CD14-positive monocyte (primary cell): ENCODE measurements at regions not wholly inside any gene's neighbourhood (a gene's known extent, or its start where the extent isn't known, plus 50 kb on each side); places are given as distances from the start of the nearest gene placed in this dataset.

Experiments used
- DNase-seq, 3 donors: peaks; one replicate each; pipeline ENCODE4 v3.0.0-alpha.2; 2011 to 2022
- H2AFZ ChIP-seq: 2 replicates; pipeline ENCODE4 v1.6.0; 2012; ENCODE audit warnings: mild to moderate bottlenecking, low read depth, low read length, inconsistent platforms; ENCODE audit not compliant: insufficient read depth, poor library complexity, severe bottlenecking
- H3K27ac ChIP-seq, 2 donors: 1 replicate in 1 of 2; 2 replicates in 1 of 2; pipeline ENCODE4 v1.5.1; 2012 to 2013; ENCODE audit warnings: low read length in 2 of 2, control low read depth in 1 of 2, inconsistent platforms in 1 of 2, low read depth in 1 of 2, mild to moderate bottlenecking in 1 of 2
- H3K27me3 ChIP-seq, 2 donors: one replicate each; pipeline versions ENCODE4 v1.6.0 to v1.6.1; 2011 to 2013; ENCODE audit warnings: low read length in 2 of 2; ENCODE audit not compliant: control insufficient read depth in 2 of 2, insufficient read depth in 2 of 2
- H3K36me3 ChIP-seq, 2 donors: replicated peaks in 1 of 2; 1 replicate in 1 of 2; 2 replicates in 1 of 2; pipeline versions ENCODE4 v1.5.1 to v1.6.1; 2012 to 2013; ENCODE audit warnings: low read length in 2 of 2, control low read depth in 1 of 2, inconsistent platforms in 1 of 2, mild to moderate bottlenecking in 1 of 2; ENCODE audit not compliant: insufficient read depth in 2 of 2, control insufficient read depth in 1 of 2
- H3K4me1 ChIP-seq, 2 donors: 1 replicate in 1 of 2; 2 replicates in 1 of 2; pipeline versions ENCODE4 v1.5.1 to v1.6.1; 2012 to 2013; ENCODE audit warnings: low read length in 2 of 2, control low read depth in 1 of 2, inconsistent platforms in 1 of 2, mild to moderate bottlenecking in 1 of 2, moderate library complexity in 1 of 2; ENCODE audit not compliant: insufficient read depth in 2 of 2, control insufficient read depth in 1 of 2
- H3K4me2 ChIP-seq: replicated peaks from 2 replicates; pipeline ENCODE3; 2012; ENCODE audit warnings: low read length, moderate library complexity, mild to moderate bottlenecking; ENCODE audit not compliant: poor library complexity, severe bottlenecking; ENCODE audit errors: extremely low read depth
- H3K4me3 ChIP-seq, 3 experiments: fragments of 200-600 bp in 1 of 3; sonication (generic) in 1 of 3; replicated peaks in 1 of 3; 1 replicate in 2 of 3; 2 replicates in 1 of 3; pipeline ENCODE4 v1.5.1; 2011 to 2013; ENCODE audit warnings: low read length in 3 of 3, mild to moderate bottlenecking in 3 of 3, control low read depth in 2 of 3, low read depth in 2 of 3, inconsistent platforms in 1 of 3, moderate library complexity in 1 of 3
- H3K79me2 ChIP-seq: 2 replicates; pipeline ENCODE4 v1.6.0; 2012; ENCODE audit warnings: mild to moderate bottlenecking, control low read depth, inconsistent platforms, low read length, moderate library complexity; ENCODE audit not compliant: insufficient read depth
- H3K9ac ChIP-seq: 2 replicates; pipeline ENCODE4 v1.6.0; 2017; ENCODE audit warnings: low read length, mild to moderate bottlenecking; ENCODE audit not compliant: insufficient read depth, poor library complexity, severe bottlenecking
- H3K9me3 ChIP-seq, 2 donors: replicated peaks in 1 of 2; 1 replicate in 1 of 2; 2 replicates in 1 of 2; pipeline versions ENCODE4 v1.5.1 to v1.6.1; 2012 to 2013; ENCODE audit warnings: low read length in 2 of 2, control low read depth in 1 of 2; ENCODE audit not compliant: control insufficient read depth in 1 of 2, insufficient read depth in 1 of 2
- H4K20me1 ChIP-seq: 2 replicates; pipeline ENCODE4 v1.6.0; 2012; ENCODE audit warnings: mild to moderate bottlenecking, low read length, control low read depth, moderate library complexity; ENCODE audit not compliant: insufficient read depth
- H3K27ac Mint-ChIP-seq, 7 donors: one replicate each; pipeline ENCODE4 v1.8.0; 2020; ENCODE audit warnings: mild to moderate bottlenecking in 7 of 7, mixed read lengths in 7 of 7, moderate library complexity in 6 of 7, inconsistent platforms in 2 of 7
- H3K27me3 Mint-ChIP-seq, 3 donors: one replicate each; pipeline ENCODE4 v1.8.0; 2021 to 2022; ENCODE audit warnings: low read depth in 3 of 3, mild to moderate bottlenecking in 3 of 3, mixed read lengths in 3 of 3, moderate library complexity in 3 of 3, inconsistent platforms in 1 of 3
- H3K36me3 Mint-ChIP-seq, 2 donors: one replicate each; pipeline ENCODE4 v1.8.0; 2020; ENCODE audit warnings: mixed read lengths in 2 of 2, inconsistent platforms in 1 of 2, mild to moderate bottlenecking in 1 of 2
- H3K4me1 Mint-ChIP-seq: one replicate; pipeline ENCODE4 v1.8.0; 2020; ENCODE audit warnings: mild to moderate bottlenecking, mixed read lengths
- H3K4me3 Mint-ChIP-seq, 2 donors: one replicate each; pipeline ENCODE4 v1.8.0; 2020; ENCODE audit warnings: mild to moderate bottlenecking in 2 of 2, mixed read lengths in 2 of 2, moderate library complexity in 1 of 2
- H3K9me3 Mint-ChIP-seq, 7 donors: one replicate each; pipeline ENCODE4 v1.8.0; 2020 to 2022; ENCODE audit warnings: mixed read lengths in 7 of 7, mild to moderate bottlenecking in 6 of 7, moderate library complexity in 6 of 7, inconsistent platforms in 2 of 7
- WGBS: methylation state at CpG from one replicate; pipeline ENCODE4 v1.1.5; 2013; ENCODE audit warnings: missing lambda C conversion rate; ENCODE audit not compliant: insufficient coverage; 5-methylcytosine and 5-hydroxymethylcytosine counted together
- intact Hi-C, 2 donors: fragments of 100-400 bp; cut with micrococcal nuclease; formaldehyde crosslinking; loops; one replicate each; pipeline versions ENCODE4 v1.15.0 to v1.15.1; 2023
- TF ChIP-seq, protein P1 (sequence below): fragments of 200-600 bp; IDR thresholded peaks from one replicate; pipeline ENCODE4 v1.8.0; 2022; ENCODE audit warnings: antibody characterized with exemption, mild to moderate bottlenecking

DNA sequence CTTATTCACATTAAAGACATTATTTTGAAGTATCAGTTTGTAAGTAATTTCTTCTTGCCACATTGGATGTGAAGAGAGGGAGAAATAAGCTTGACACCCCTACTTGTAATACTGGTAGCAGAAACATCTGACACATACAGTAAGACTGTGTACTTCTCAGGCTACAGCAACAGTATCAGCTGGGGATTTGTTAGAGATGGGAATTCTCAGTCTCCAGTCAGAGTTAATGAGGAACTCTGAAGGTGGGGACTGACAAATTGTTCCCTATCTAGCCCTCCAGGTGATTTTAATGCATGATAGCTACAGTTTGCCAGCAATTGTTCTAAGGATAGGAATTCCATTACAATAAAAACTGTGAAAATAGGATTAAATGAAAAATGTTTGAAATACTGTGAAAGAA lies 524.8 kb downstream of the PRR16 start:
- peaks cover 0 to 4% (median 2%) of the 10 kb centered on the region in 7 donors for H3K9me3 Mint-ChIP-seq
- no peaks in the 10 kb centered on the region for H3K4me1 Mint-ChIP-seq
- no peaks in the 10 kb centered on the region for H3K36me3 ChIP-seq
- no peak overlapping the region for H3K27ac ChIP-seq
- H3K9ac ChIP-seq: no peak overlapping the region
- H3K4me3 ChIP-seq: no peak overlapping the region
- TF ChIP-seq, protein P1, sequence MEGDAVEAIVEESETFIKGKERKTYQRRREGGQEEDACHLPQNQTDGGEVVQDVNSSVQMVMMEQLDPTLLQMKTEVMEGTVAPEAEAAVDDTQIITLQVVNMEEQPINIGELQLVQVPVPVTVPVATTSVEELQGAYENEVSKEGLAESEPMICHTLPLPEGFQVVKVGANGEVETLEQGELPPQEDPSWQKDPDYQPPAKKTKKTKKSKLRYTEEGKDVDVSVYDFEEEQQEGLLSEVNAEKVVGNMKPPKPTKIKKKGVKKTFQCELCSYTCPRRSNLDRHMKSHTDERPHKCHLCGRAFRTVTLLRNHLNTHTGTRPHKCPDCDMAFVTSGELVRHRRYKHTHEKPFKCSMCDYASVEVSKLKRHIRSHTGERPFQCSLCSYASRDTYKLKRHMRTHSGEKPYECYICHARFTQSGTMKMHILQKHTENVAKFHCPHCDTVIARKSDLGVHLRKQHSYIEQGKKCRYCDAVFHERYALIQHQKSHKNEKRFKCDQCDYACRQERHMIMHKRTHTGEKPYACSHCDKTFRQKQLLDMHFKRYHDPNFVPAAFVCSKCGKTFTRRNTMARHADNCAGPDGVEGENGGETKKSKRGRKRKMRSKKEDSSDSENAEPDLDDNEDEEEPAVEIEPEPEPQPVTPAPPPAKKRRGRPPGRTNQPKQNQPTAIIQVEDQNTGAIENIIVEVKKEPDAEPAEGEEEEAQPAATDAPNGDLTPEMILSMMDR: no peak
- intact Hi-C loops: no loop called here
- no peaks in the 10 kb centered on the region for H3K9me3 ChIP-seq
- no peak overlapping the region for H2AFZ ChIP-seq
- H3K4me3 Mint-ChIP-seq: no peak overlapping the region
- no peaks in the 10 kb centered on the region for H3K36me3 Mint-ChIP-seq
- H3K4me1 ChIP-seq: no peaks in the 10 kb centered on the region
- H3K27ac Mint-ChIP-seq: no peak overlapping the region
- no peak overlapping the region for H3K4me2 ChIP-seq
- DNase-seq: no peak
- no peaks in the 10 kb centered on the region for H3K27me3 Mint-ChIP-seq
- H3K79me2 ChIP-seq: no peaks in the 10 kb centered on the region
- no peaks in the 10 kb centered on the region for H4K20me1 ChIP-seq
- no peaks in the 10 kb centered on the region for H3K27me3 ChIP-seq

DNA sequence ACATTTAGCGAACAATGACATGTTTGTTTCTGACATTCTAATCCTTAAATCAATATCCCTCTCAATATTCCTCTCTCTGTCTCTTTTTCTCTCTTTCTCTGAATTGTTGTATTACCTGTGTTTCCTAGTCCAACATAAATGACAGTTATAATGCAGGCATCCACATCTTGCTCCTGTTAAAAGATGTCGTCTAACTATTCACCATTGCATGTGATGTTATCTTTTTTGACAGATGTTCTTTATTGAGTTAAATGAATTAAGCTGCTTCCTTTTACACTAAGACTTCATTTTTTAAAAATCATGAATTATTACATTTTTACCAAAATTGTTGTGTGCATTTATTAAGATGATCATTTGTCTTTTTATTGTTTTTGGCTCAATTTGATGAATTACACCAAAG lies 527.5 kb downstream of the PRR16 start:
- Histone ChIP-seq H3K4me3 (no peak overlapping the region), H3K9ac (no peak overlapping the region), H3K27me3 (no peaks in the 10 kb centered on the region), H3K36me3 (no peaks in the 10 kb centered on the region), H4K20me1 (no peaks in the 10 kb centered on the region), H3K4me1 (no peaks in the 10 kb centered on the region), H3K4me2 (no peak overlapping the region), H3K27ac (no peak overlapping the region), H2AFZ (no peak overlapping the region), H3K79me2 (no peaks in the 10 kb centered on the region), H3K9me3 (peaks cover 0 to 3% of the 10 kb centered on the region in 2 donors)
- DNase-seq: no peak
- Mint-ChIP-seq H3K27ac (no peak overlapping the region), H3K36me3 (no peaks in the 10 kb centered on the region), H3K4me1 (no peaks in the 10 kb centered on the region), H3K4me3 (no peak overlapping the region), H3K27me3 (no peaks in the 10 kb centered on the region), H3K9me3 (peaks cover 0 to 8% (median 2%) of the 10 kb centered on the region in 7 donors)
- no CpG with 5 or more reads among the region's 2 CpGs for WGBS
- intact Hi-C loops: no loop called here
- TF ChIP-seq, protein P1: no peak
